Hepatocyte (in vitro differentiated cells): ENCODE measurements at regions not wholly inside any gene's neighbourhood (a gene's known extent, or its start where the extent isn't known, plus 50 kb on each side); places are given as distances from the start of the nearest gene placed in this dataset.

Experiments
- DNase-seq: peaks from one replicate; pipeline ENCODE4 v3.0.0-alpha.2; 2016; ENCODE audit warnings: low spot score
- H2AFZ ChIP-seq: fragments of 200-600 bp; sonication (generic); 2 replicates; pipeline ENCODE4 v1.6.0; 2016; ENCODE audit warnings: antibody characterized with exemption, mild to moderate bottlenecking
- H3K27ac ChIP-seq: fragments of 200-600 bp; sonication (generic); 2 replicates; pipeline ENCODE4 v1.5.1; 2016; ENCODE audit warnings: mild to moderate bottlenecking
- H3K27me3 ChIP-seq: fragments of 200-600 bp; sonication (generic); 2 replicates; pipeline ENCODE4 v1.6.1; 2016
- H3K36me3 ChIP-seq: fragments of 200-600 bp; sonication (generic); replicated peaks from 2 replicates; pipeline ENCODE4 v1.5.1; 2016; ENCODE audit warnings: low read depth; ENCODE audit not compliant: insufficient read depth
- H3K4me1 ChIP-seq: fragments of 200-600 bp; sonication (generic); 2 replicates; pipeline ENCODE4 v1.5.1; 2016; ENCODE audit warnings: mild to moderate bottlenecking, moderate library complexity; ENCODE audit not compliant: insufficient read depth
- H3K4me2 ChIP-seq: fragments of 200-600 bp; sonication (generic); 2 replicates; pipeline ENCODE4 v1.6.0; 2016
- H3K4me3 ChIP-seq: fragments of 200-600 bp; sonication (generic); 2 replicates; pipeline ENCODE4 v1.5.1; 2016; ENCODE audit warnings: mild to moderate bottlenecking
- H3K79me2 ChIP-seq: fragments of 200-600 bp; sonication (generic); 2 replicates; pipeline ENCODE4 v1.6.0; 2017; ENCODE audit warnings: mild to moderate bottlenecking
- H3K9me2 ChIP-seq: fragments of 200-600 bp; sonication (generic); replicated peaks from 2 replicates; pipeline ENCODE4 v1.6.0; 2017; ENCODE audit warnings: mild to moderate bottlenecking; ENCODE audit not compliant: insufficient read depth
- H3K9me3 ChIP-seq: fragments of 200-600 bp; sonication (generic); 2 replicates; pipeline ENCODE4 v1.5.1; 2016; ENCODE audit warnings: low read depth, mild to moderate bottlenecking
- H4K20me1 ChIP-seq: fragments of 200-600 bp; sonication (generic); 2 replicates; pipeline ENCODE4 v1.6.0; 2016; ENCODE audit warnings: mild to moderate bottlenecking; ENCODE audit not compliant: insufficient read depth, poor library complexity, severe bottlenecking
- CTCF ChIP-seq: fragments of 200-600 bp; sonication (generic); IDR thresholded peaks from 2 replicates; pipeline ENCODE4 v1.5.1; 2016; ENCODE audit warnings: antibody characterized with exemption, mild to moderate bottlenecking; ENCODE audit not compliant: poor library complexity
- EZH2 ChIP-seq: fragments of 200-600 bp; sonication (generic); IDR thresholded peaks from 2 replicates; pipeline ENCODE4 v1.6.1; 2016; ENCODE audit warnings: antibody characterized with exemption, mild to moderate bottlenecking, borderline replicate concordance
- EZH2phosphoT487 ChIP-seq: fragments of 200-600 bp; sonication (generic); IDR thresholded peaks from one replicate; pipeline ENCODE4 v1.6.1; 2018; ENCODE audit warnings: antibody characterized with exemption, mild to moderate bottlenecking, low read depth, moderate library complexity; ENCODE audit not compliant: unreplicated experiment, severe bottlenecking
- WGBS: methylation state at CpG from one replicate; pipeline ENCODE4 v1.1.6; 2016; ENCODE audit warnings: low lambda C conversion rate; ENCODE audit errors: missing lambda C conversion rate; 5-methylcytosine and 5-hydroxymethylcytosine counted together

GRCh38 chr18:78914249-78914935, 65.2 kb upstream of the SALL3 start:
- H3K4me1 ChIP-seq, result no peaks in the 10 kb centered on the region
- H4K20me1 ChIP-seq, result no peaks in the 10 kb centered on the region
- DNase-seq, result no peak
- TF ChIP-seq EZH2phosphoT487 (no peak), EZH2 (no peak), CTCF (no peak)
- 95% methylated on average over 43 of the region's 43 CpGs for WGBS
- H2AFZ ChIP-seq, result no peak overlapping the region
- H3K27ac ChIP-seq, result no peak overlapping the region
- H3K4me2 ChIP-seq, result no peak overlapping the region
- no peaks in the 10 kb centered on the region for H3K79me2 ChIP-seq
- H3K27me3 ChIP-seq, result no peaks in the 10 kb centered on the region
- no peaks in the 10 kb centered on the region for H3K9me3 ChIP-seq
- no peaks in the 10 kb centered on the region for H3K36me3 ChIP-seq
- no peaks in the 10 kb centered on the region for H3K9me2 ChIP-seq
- H3K4me3 ChIP-seq, result no peak overlapping the region

GRCh38 chr18:78915446-78916008, 64.1 kb upstream of the SALL3 start:
- H3K9me3 ChIP-seq, result no peaks in the 10 kb centered on the region
- no peak overlapping the region for H3K4me2 ChIP-seq
- no peak overlapping the region for H3K27ac ChIP-seq
- H2AFZ ChIP-seq, result no peak overlapping the region
- no peaks in the 10 kb centered on the region for H3K79me2 ChIP-seq
- no peaks in the 10 kb centered on the region for H4K20me1 ChIP-seq
- no peak for DNase-seq
- no peaks in the 10 kb centered on the region for H3K27me3 ChIP-seq
- H3K4me1 ChIP-seq, result no peaks in the 10 kb centered on the region
- TF ChIP-seq CTCF, result no peak
- TF ChIP-seq EZH2phosphoT487, result no peak
- no peak for TF ChIP-seq EZH2
- no peaks in the 10 kb centered on the region for H3K36me3 ChIP-seq
- no peaks in the 10 kb centered on the region for H3K9me2 ChIP-seq
- no peak overlapping the region for H3K4me3 ChIP-seq
- 89% methylated on average over 16 of the region's 16 CpGs for WGBS

GRCh38 chr18:78918707-78919106, 60.9 kb upstream of the SALL3 start:
- Histone ChIP-seq H4K20me1 (no peaks in the 10 kb centered on the region), H3K36me3 (no peaks in the 10 kb centered on the region), H3K9me2 (no peaks in the 10 kb centered on the region), H3K4me1 (no peaks in the 10 kb centered on the region), H3K79me2 (no peaks in the 10 kb centered on the region), H3K9me3 (no peaks in the 10 kb centered on the region), H3K27ac (no peak overlapping the region), H2AFZ (no peak overlapping the region), H3K4me3 (no peak overlapping the region), H3K27me3 (no peaks in the 10 kb centered on the region), H3K4me2 (no peak overlapping the region)
- no peak for DNase-seq
- 87% methylated on average over 8 of the region's 8 CpGs for WGBS
- TF ChIP-seq EZH2phosphoT487, result no peak
- no peak for TF ChIP-seq CTCF
- TF ChIP-seq EZH2, result no peak
